GM23338 (cell line): ENCODE measurements at regions not wholly inside any gene's neighbourhood (a gene's known extent, or its start where the extent isn't known, plus 50 kb on each side); places are given as distances from the start of the nearest gene placed in this dataset.

ENCODE experiments used
- ATAC-seq: fragments of 200-7000 bp; cut with Tn5 transposase; 3 replicates; pipeline ENCODE4 v1.9.1; 2020
- DNase-seq: peaks from one replicate; pipeline ENCODE4 v3.0.0-alpha.2; 2015; ENCODE audit warnings: low spot score
- H2AFZ ChIP-seq: fragments of 200-600 bp; sonication (generic); 2 replicates; pipeline ENCODE4 v1.8.0; 2016; ENCODE audit warnings: antibody characterized with exemption, mild to moderate bottlenecking, moderate library complexity
- H3F3A ChIP-seq: fragments of 200-600 bp; sonication (generic); replicated peaks from 2 replicates; pipeline ENCODE4 v1.8.0; 2017; ENCODE audit warnings: antibody characterized with exemption, mixed run types, low read depth
- H3K27ac ChIP-seq: fragments of 200-600 bp; sonication (generic); 2 replicates; pipeline ENCODE4 v1.6.1; 2016; ENCODE audit warnings: low read depth
- H3K27me3 ChIP-seq: fragments of 200-600 bp; sonication (generic); 2 replicates; pipeline ENCODE4 v1.8.0; 2016; ENCODE audit warnings: mild to moderate bottlenecking, mixed run types, moderate library complexity; ENCODE audit not compliant: insufficient read depth
- H3K36me3 ChIP-seq: fragments of 200-600 bp; sonication (generic); 2 replicates; pipeline ENCODE4 v1.8.0; 2016; ENCODE audit warnings: mild to moderate bottlenecking; ENCODE audit not compliant: insufficient read depth
- H3K4me1 ChIP-seq: fragments of 200-600 bp; sonication (generic); 2 replicates; pipeline ENCODE4 v1.8.0; 2016; ENCODE audit warnings: mild to moderate bottlenecking, moderate library complexity; ENCODE audit not compliant: insufficient read depth
- H3K4me2 ChIP-seq: fragments of 200-600 bp; sonication (generic); 2 replicates; pipeline ENCODE4 v1.7.1; 2017; ENCODE audit warnings: mixed run types
- H3K4me3 ChIP-seq: fragments of 200-600 bp; sonication (generic); 2 replicates; pipeline ENCODE4 v1.6.1; 2016; ENCODE audit warnings: mixed run types
- H3K79me2 ChIP-seq: fragments of 200-600 bp; sonication (generic); replicated peaks from 2 replicates; pipeline ENCODE4 v1.8.0; 2017; ENCODE audit warnings: mild to moderate bottlenecking; ENCODE audit not compliant: insufficient read depth
- H3K9me2 ChIP-seq: fragments of 200-600 bp; sonication (generic); 2 replicates; pipeline ENCODE4 v1.8.0; 2017; ENCODE audit not compliant: insufficient read depth
- H4K20me1 ChIP-seq: fragments of 200-600 bp; sonication (generic); replicated peaks from 2 replicates; pipeline ENCODE4 v1.8.0; 2017; ENCODE audit warnings: mild to moderate bottlenecking; ENCODE audit not compliant: insufficient read depth
- H3K27ac Mint-ChIP-seq: 2 replicates; pipeline ENCODE4 v1.8.0; 2020; ENCODE audit warnings: inconsistent platforms, mild to moderate bottlenecking, moderate library complexity, mixed read lengths
- H3K27me3 Mint-ChIP-seq: 3 replicates; pipeline ENCODE4 v1.8.0; 2022; ENCODE audit warnings: low read depth, mild to moderate bottlenecking, moderate library complexity, mixed read lengths, inconsistent platforms; ENCODE audit not compliant: insufficient read depth, poor library complexity
- H3K36me3 Mint-ChIP-seq: 3 replicates; pipeline ENCODE4 v1.8.0; 2021; ENCODE audit warnings: low read depth, mild to moderate bottlenecking, inconsistent platforms, moderate library complexity, mixed read lengths
- H3K4me1 Mint-ChIP-seq: 3 replicates; pipeline ENCODE4 v1.8.0; 2020; ENCODE audit warnings: mild to moderate bottlenecking, inconsistent platforms, mixed read lengths
- H3K4me3 Mint-ChIP-seq: 3 replicates; pipeline ENCODE4 v1.8.0; 2021; ENCODE audit warnings: moderate library complexity, mild to moderate bottlenecking, inconsistent platforms, mixed read lengths
- H3K9me3 Mint-ChIP-seq: 3 replicates; pipeline ENCODE4 v1.8.0; 2020; ENCODE audit warnings: moderate library complexity, mild to moderate bottlenecking, inconsistent platforms, mixed read lengths
- CREB1 ChIP-seq: fragments of 250-450 bp; sonication (Bioruptor Pico); IDR thresholded peaks from 2 replicates; pipeline ENCODE4 v1.5.0; 2020; ENCODE audit warnings: low read depth, mild to moderate bottlenecking, moderate library complexity
- EZH2 ChIP-seq: fragments of 200-600 bp; sonication (generic); IDR thresholded peaks from one replicate; pipeline ENCODE4 v1.8.0; 2017; ENCODE audit warnings: antibody characterized with exemption, mild to moderate bottlenecking, low read depth; ENCODE audit not compliant: unreplicated experiment
- EZH2phosphoT487 ChIP-seq: fragments of 200-600 bp; sonication (generic); IDR thresholded peaks from one replicate; pipeline ENCODE4 v1.8.1; 2018; ENCODE audit warnings: antibody characterized with exemption; ENCODE audit not compliant: unreplicated experiment
- JUNB ChIP-seq: IDR thresholded peaks from one replicate; pipeline ENCODE4 v1.6.1; 2016; ENCODE audit warnings: antibody characterized with exemption; ENCODE audit not compliant: unreplicated experiment
- NANOG ChIP-seq: IDR thresholded peaks from 2 replicates; pipeline ENCODE4 v1.6.1; 2016; ENCODE audit warnings: antibody characterized with exemption, borderline replicate concordance
- POLR2AphosphoS5 ChIP-seq: IDR thresholded peaks from 2 replicates; pipeline ENCODE4 v1.6.1; 2016; ENCODE audit warnings: antibody characterized with exemption, low read depth
- REST ChIP-seq: IDR thresholded peaks from one replicate; pipeline ENCODE4 v1.6.1; 2018; ENCODE audit warnings: antibody characterized with exemption; ENCODE audit not compliant: unreplicated experiment
- STAT1 ChIP-seq: IDR thresholded peaks from one replicate; pipeline ENCODE4 v1.6.1; 2016; ENCODE audit warnings: antibody characterized with exemption; ENCODE audit not compliant: unreplicated experiment
- ZNF114 ChIP-seq: fragments of 250-450 bp; sonication (Bioruptor Pico); IDR thresholded peaks from 2 replicates; pipeline ENCODE4 v1.5.0; 2020; ENCODE audit warnings: mild to moderate bottlenecking, moderate library complexity
- ZNF331 ChIP-seq: fragments of 250-450 bp; sonication (Bioruptor Pico); IDR thresholded peaks from 2 replicates; pipeline ENCODE4 v1.5.0; 2020; ENCODE audit warnings: low read depth, mild to moderate bottlenecking, moderate library complexity
- ZNF462 ChIP-seq: fragments of 250-450 bp; sonication (Bioruptor Pico); IDR thresholded peaks from 2 replicates; pipeline ENCODE4 v1.5.0; 2020; ENCODE audit warnings: mild to moderate bottlenecking, moderate library complexity
- TF ChIP-seq, protein P1 (sequence below), 2 experiments: fragments of 200-600 bp in 1 of 2; sonication (generic) in 1 of 2; conservative IDR thresholded peaks; 2 replicates each; pipeline versions ENCODE4 v1.5.1 to v1.6.1; 2016 to 2017; ENCODE audit warnings: antibody characterized with exemption in 2 of 2, low read depth in 2 of 2, mild to moderate bottlenecking in 2 of 2, moderate library complexity in 1 of 2
- TF ChIP-seq, protein P2 (sequence below): IDR thresholded peaks from 2 replicates; pipeline ENCODE4 v1.6.1; 2016; ENCODE audit warnings: antibody characterized with exemption

DNA sequence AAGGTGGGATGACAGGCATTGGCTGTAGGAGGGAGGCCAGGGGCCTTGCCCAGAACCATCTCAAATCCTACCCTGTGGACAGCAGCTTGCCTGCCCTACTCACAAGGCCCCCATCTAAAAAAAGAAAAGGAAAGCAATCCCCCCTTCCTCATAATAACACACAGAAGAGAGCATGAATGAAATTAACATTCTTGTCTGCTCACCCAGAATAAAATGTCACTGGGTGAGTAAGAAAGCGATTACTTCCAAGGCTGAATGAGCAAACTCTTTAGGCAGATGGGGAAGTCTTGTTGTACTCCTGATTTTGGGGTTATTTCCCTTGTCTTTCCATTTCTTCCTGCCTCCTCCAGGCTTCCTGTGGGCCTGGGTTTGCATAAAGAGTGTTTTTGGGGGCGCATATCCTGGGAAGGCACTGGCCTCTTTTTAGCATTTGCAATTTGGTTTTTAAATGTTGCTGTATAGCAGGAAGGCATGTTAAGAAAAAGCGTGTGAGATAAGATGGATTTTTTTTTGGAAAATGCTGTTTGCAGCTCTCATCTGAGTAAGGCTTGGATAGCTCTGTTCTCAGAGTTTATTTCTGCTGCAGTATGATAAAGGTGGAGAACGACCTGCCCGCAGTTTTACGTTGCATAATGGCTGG lies 248.3 kb upstream of the GATB start (continued):
- no peak for TF ChIP-seq ZNF462 (CRISPR knock-in tag)

DNA sequence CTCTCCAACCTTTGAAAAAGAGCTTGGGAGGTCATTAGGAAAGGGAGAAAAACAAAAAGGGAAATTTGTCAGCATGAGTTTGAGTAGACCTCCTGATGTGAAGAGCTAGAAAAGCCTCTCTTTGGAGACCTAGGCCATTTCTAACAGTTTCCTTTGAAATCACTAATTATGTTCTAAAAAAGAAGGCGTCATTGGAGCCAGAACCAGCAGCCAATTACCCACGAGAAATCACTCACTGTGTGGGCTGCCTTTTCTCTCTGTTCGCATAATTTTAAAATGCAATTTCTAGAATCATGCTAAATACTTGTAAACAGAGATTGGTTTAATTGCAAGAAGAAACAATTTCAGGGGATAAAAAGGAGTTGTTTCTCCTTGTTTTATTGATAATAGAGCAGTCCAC lies 246.3 kb upstream of the GATB start:
- ATAC-seq = no peak
- Mint-ChIP-seq H3K36me3 (no peaks in the 10 kb centered on the region), H3K4me1 (peaks cover 44% of the 10 kb centered on the region), H3K27ac (no peak overlapping the region), H3K4me3 (no peak overlapping the region), H3K27me3 (peaks cover 5% of the 10 kb centered on the region), H3K9me3 (peaks cover 3% of the 10 kb centered on the region; the same call in 2 of the 3 replicates)
- H3K9me2 ChIP-seq = peaks cover 12% of the 10 kb centered on the region
- H3K4me2 ChIP-seq = no peak overlapping the region
- 0 out of 2 replicates have a peak overlapping the region, but pooled peaks have one; percentile 85 for H2AFZ ChIP-seq
- 0 out of 2 replicates have a peak, but pooled peaks cover 5% of the 10 kb centered on the region for H3F3A ChIP-seq
- no peak overlapping the region for H3K4me3 ChIP-seq
- H3K27me3 ChIP-seq = no peaks in the 10 kb centered on the region
- H3K27ac ChIP-seq = no peak overlapping the region
- no peaks in the 10 kb centered on the region for H3K36me3 ChIP-seq
- no peaks in the 10 kb centered on the region for H4K20me1 ChIP-seq
- no peak for DNase-seq
- H3K4me1 ChIP-seq = peaks cover 36% of the 10 kb centered on the region
- no peaks in the 10 kb centered on the region for H3K79me2 ChIP-seq
- TF ChIP-seq POLR2AphosphoS5 = no peak
- no peak for TF ChIP-seq ZNF331
- TF ChIP-seq JUNB = no peak
- no peak for TF ChIP-seq EZH2phosphoT487
- no peak for TF ChIP-seq REST
- no peak for TF ChIP-seq ZNF114 (CRISPR knock-in tag)
- no peak for TF ChIP-seq STAT1
- TF ChIP-seq, protein P1, sequence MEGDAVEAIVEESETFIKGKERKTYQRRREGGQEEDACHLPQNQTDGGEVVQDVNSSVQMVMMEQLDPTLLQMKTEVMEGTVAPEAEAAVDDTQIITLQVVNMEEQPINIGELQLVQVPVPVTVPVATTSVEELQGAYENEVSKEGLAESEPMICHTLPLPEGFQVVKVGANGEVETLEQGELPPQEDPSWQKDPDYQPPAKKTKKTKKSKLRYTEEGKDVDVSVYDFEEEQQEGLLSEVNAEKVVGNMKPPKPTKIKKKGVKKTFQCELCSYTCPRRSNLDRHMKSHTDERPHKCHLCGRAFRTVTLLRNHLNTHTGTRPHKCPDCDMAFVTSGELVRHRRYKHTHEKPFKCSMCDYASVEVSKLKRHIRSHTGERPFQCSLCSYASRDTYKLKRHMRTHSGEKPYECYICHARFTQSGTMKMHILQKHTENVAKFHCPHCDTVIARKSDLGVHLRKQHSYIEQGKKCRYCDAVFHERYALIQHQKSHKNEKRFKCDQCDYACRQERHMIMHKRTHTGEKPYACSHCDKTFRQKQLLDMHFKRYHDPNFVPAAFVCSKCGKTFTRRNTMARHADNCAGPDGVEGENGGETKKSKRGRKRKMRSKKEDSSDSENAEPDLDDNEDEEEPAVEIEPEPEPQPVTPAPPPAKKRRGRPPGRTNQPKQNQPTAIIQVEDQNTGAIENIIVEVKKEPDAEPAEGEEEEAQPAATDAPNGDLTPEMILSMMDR (conservative IDR thresholded peaks at IDR 0.05; ENCODE audit: low read depth in 2 of 2) = no peak
- no peak for TF ChIP-seq NANOG
- TF ChIP-seq EZH2 = no peak
- TF ChIP-seq CREB1 (CRISPR knock-in tag) = no peak
- TF ChIP-seq, protein P2, sequence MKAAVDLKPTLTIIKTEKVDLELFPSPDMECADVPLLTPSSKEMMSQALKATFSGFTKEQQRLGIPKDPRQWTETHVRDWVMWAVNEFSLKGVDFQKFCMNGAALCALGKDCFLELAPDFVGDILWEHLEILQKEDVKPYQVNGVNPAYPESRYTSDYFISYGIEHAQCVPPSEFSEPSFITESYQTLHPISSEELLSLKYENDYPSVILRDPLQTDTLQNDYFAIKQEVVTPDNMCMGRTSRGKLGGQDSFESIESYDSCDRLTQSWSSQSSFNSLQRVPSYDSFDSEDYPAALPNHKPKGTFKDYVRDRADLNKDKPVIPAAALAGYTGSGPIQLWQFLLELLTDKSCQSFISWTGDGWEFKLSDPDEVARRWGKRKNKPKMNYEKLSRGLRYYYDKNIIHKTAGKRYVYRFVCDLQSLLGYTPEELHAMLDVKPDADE = no peak
